ENCODE measurements at regions not wholly inside any gene's neighbourhood (a gene's known extent, or its start where the extent isn't known, plus 50 kb on each side); places are given as distances from the start of the nearest gene placed in this dataset.

GRCh38 chr6:140921366-140922226 lies 1211.1 kb upstream of the GJE1 start:
- peak; percentile 8 for DNase-seq (ENCODE audit: extremely low spot score)
- ChIA-PET CTCF (interaction anchor here (1.1 to 2.1 kb wide), 3 partner anchors 14 to 1552 kb away, joined by 5 to 10 read pairs (median 6); no protein-coding TSS in a partner anchor), POLR2A (no interaction called here)
- peak; percentile 24 for TF ChIP-seq CTCF (IDR thresholded peaks at IDR 0.05; ENCODE audit: control extremely low read depth, extremely low read depth, low read depth, missing control alignments)

- DNase-seq (ENCODE audit: extremely low spot score) = no peak
- TF ChIP-seq CTCF (IDR thresholded peaks at IDR 0.05; ENCODE audit: control extremely low read depth, extremely low read depth, low read depth, missing control alignments) = no peak
- CTCF ChIA-PET = interaction anchor here (1.0 to 1.9 kb wide), 5 partner anchors 9 to 1548 kb away, joined by 4 to 12 read pairs (median 4); no protein-coding TSS in a partner anchor
- POLR2A ChIA-PET = no interaction called here
These were observed 1214.8 kb upstream of the GJE1 start for GRCh38 chr6:140917911-140918310.

GRCh38 chr6:140915551-140915950 lies 1217.2 kb upstream of the GJE1 start:
- DNase-seq (ENCODE audit: extremely low spot score) = no peak
- CTCF ChIA-PET = interaction anchor here (1.0 kb wide), 1 partner anchor 8 kb away, joined by 3 read pairs; no protein-coding TSS in a partner anchor
- TF ChIP-seq CTCF (IDR thresholded peaks at IDR 0.05; ENCODE audit: control extremely low read depth, extremely low read depth, low read depth, missing control alignments) = no peak
- POLR2A ChIA-PET = no interaction called here

GRCh38 chr6:140915103-140915502 lies 1217.6 kb upstream of the GJE1 start:
- TF ChIP-seq CTCF (IDR thresholded peaks at IDR 0.05; ENCODE audit: control extremely low read depth, extremely low read depth, low read depth, missing control alignments) = no peak
- ChIA-PET POLR2A (no interaction called here), CTCF (no interaction called here)
- no peak for DNase-seq (ENCODE audit: extremely low spot score)

- POLR2A ChIA-PET = no interaction called here
- DNase-seq (ENCODE audit: extremely low spot score) = no peak
- CTCF ChIA-PET = no interaction called here
- no peak for TF ChIP-seq CTCF (IDR thresholded peaks at IDR 0.05; ENCODE audit: control extremely low read depth, extremely low read depth, low read depth, missing control alignments)
These were observed 1220.0 kb upstream of the GJE1 start for GRCh38 chr6:140912686-140913085.

GRCh38 chr6:140909625-140910024 lies 1223.1 kb upstream of the GJE1 start:
- no peak for DNase-seq (ENCODE audit: extremely low spot score)
- TF ChIP-seq CTCF (IDR thresholded peaks at IDR 0.05; ENCODE audit: control extremely low read depth, extremely low read depth, low read depth, missing control alignments) = no peak
- ChIA-PET POLR2A (no interaction called here), CTCF (interaction anchor here (3.3 kb wide), 1 partner anchor 9 kb away, joined by 12 read pairs; no protein-coding TSS in a partner anchor)
